Tongue (tissue), 2 donors: ENCODE measurements at regions not wholly inside any gene's neighbourhood (a gene's known extent, or its start where the extent isn't known, plus 50 kb on each side); places are given as distances from the start of the nearest gene placed in this dataset.

Experiments
- DNase-seq: peaks from one replicate; pipeline ENCODE4 v3.0.0-alpha.2; 2015
- small RNA-seq: library from RNA; depleted of rRNA; stranded (forward); fragments of <200 nt; gene quantifications from one replicate; pipeline ENCODE3, GENCODE V24; 2014; ENCODE audit warnings: low replicate concordance

- DNase-seq: no peak
Measured at GRCh38 chrX:140848800-140849199, 139.2 kb downstream of the LINC00632 start.

- no peak for DNase-seq
Measured at GRCh38 chrX:140860718-140861117, 141.7 kb upstream of the SPANXB1 start.

- no peak for DNase-seq
Measured at GRCh38 chrX:140866446-140866845, 135.9 kb upstream of the SPANXB1 start.

GRCh38 chrX:140912606-140913005 lies 89.8 kb upstream of the SPANXB1 start:
- no peak for DNase-seq

- no peak for DNase-seq
Measured at GRCh38 chrX:140913802-140914501, 88.4 kb upstream of the SPANXB1 start.

GRCh38 chrX:140916872-140917271 lies 85.5 kb upstream of the SPANXB1 start:
- DNase-seq: no peak

GRCh38 chrX:140917354-140918115 lies 84.9 kb upstream of the SPANXB1 start:
- DNase-seq: no peak

GRCh38 chrX:140918398-140919038 lies 83.9 kb upstream of the SPANXB1 start:
- peak; percentile 37 for DNase-seq

GRCh38 chrX:140920416-140920815 lies 82.0 kb upstream of the SPANXB1 start:
- DNase-seq: no peak

GRCh38 chrX:140923118-140923517 lies 79.3 kb upstream of the SPANXB1 start:
- no peak for DNase-seq

GRCh38 chrX:140928739-140929138 lies 73.7 kb upstream of the SPANXB1 start:
- DNase-seq: no peak

GRCh38 chrX:140933016-140933415 lies 69.4 kb upstream of the SPANXB1 start:
- no peak for DNase-seq

- no peak for DNase-seq
Measured at GRCh38 chrX:140933874-140934655, 68.3 kb upstream of the SPANXB1 start.

GRCh38 chrX:140943513-140943912 lies 58.9 kb upstream of the SPANXB1 start:
- no peak for DNase-seq

- DNase-seq: no peak
Measured at GRCh38 chrX:140944710-140945109, 57.7 kb upstream of the SPANXB1 start.

- no peak for DNase-seq
Measured at GRCh38 chrX:140948827-140949226, 53.6 kb upstream of the SPANXB1 start.

GRCh38 chrX:140949233-140949632 lies 53.2 kb upstream of the SPANXB1 start:
- DNase-seq: no peak

Small RNA genes in the stretch of these regions (small RNA-seq; reads per million reads assigned to genes)
- gene MIR320D2: 0.05 reads per million
